ENCODE measurements at regions not wholly inside any gene's neighbourhood (a gene's known extent, or its start where the extent isn't known, plus 50 kb on each side); places are given as distances from the start of the nearest gene placed in this dataset.

- no peak for DNase-seq (ENCODE audit: low spot score)
- H3K27ac Mint-ChIP-seq (ENCODE audit: unreplicated experiment), result no peak overlapping the region
- H3K4me3 Mint-ChIP-seq (ENCODE audit: unreplicated experiment), result no peak overlapping the region
- TF ChIP-seq CTCF (IDR thresholded peaks at IDR 0.05; ENCODE audit: unreplicated experiment), result no peak
- peaks cover 3% of the 10 kb centered on the region for H3K27me3 Mint-ChIP-seq (ENCODE audit: unreplicated experiment)
- H3K9me3 Mint-ChIP-seq (ENCODE audit: unreplicated experiment), result no peaks in the 10 kb centered on the region
- no peaks in the 10 kb centered on the region for H3K36me3 Mint-ChIP-seq (ENCODE audit: low read depth, unreplicated experiment)
- H3K4me1 Mint-ChIP-seq (ENCODE audit: unreplicated experiment), result no peaks in the 10 kb centered on the region
Observed at GRCh38 chr12:63238892-63239291, 87.9 kb upstream of the AVPR1A start.

GRCh38 chr12:63232896-63233295 is 81.9 kb upstream of the AVPR1A start:
- no peaks in the 10 kb centered on the region for H3K27me3 Mint-ChIP-seq (ENCODE audit: unreplicated experiment)

GRCh38 chr12:63228853-63229252 is 77.9 kb upstream of the AVPR1A start:
- Mint-ChIP-seq H3K4me3 (ENCODE audit: unreplicated experiment) (no peak overlapping the region), H3K27ac (ENCODE audit: unreplicated experiment) (no peak overlapping the region), H3K4me1 (ENCODE audit: unreplicated experiment) (no peaks in the 10 kb centered on the region), H3K36me3 (ENCODE audit: low read depth, unreplicated experiment) (no peaks in the 10 kb centered on the region), H3K27me3 (ENCODE audit: unreplicated experiment) (no peaks in the 10 kb centered on the region), H3K9me3 (ENCODE audit: unreplicated experiment) (no peaks in the 10 kb centered on the region)
- no peak for DNase-seq (ENCODE audit: low spot score)
- no peak for TF ChIP-seq CTCF (IDR thresholded peaks at IDR 0.05; ENCODE audit: unreplicated experiment)

More at GRCh38 chr12:63232896-63233295, 81.9 kb upstream of the AVPR1A start:
- H3K4me3 Mint-ChIP-seq (ENCODE audit: unreplicated experiment), result no peak overlapping the region
- no peak for DNase-seq (ENCODE audit: low spot score)
- no peak for TF ChIP-seq CTCF (IDR thresholded peaks at IDR 0.05; ENCODE audit: unreplicated experiment)
- no peak overlapping the region for H3K27ac Mint-ChIP-seq (ENCODE audit: unreplicated experiment)
- H3K36me3 Mint-ChIP-seq (ENCODE audit: low read depth, unreplicated experiment), result no peaks in the 10 kb centered on the region
- no peaks in the 10 kb centered on the region for H3K9me3 Mint-ChIP-seq (ENCODE audit: unreplicated experiment)
- H3K4me1 Mint-ChIP-seq (ENCODE audit: unreplicated experiment), result no peaks in the 10 kb centered on the region

- no peak for DNase-seq (ENCODE audit: low spot score)
Observed at GRCh38 chr12:63226792-63227463, 75.9 kb upstream of the AVPR1A start.

More at GRCh38 chr12:63226792-63227463, 75.9 kb upstream of the AVPR1A start:
- no peaks in the 10 kb centered on the region for H3K4me1 Mint-ChIP-seq (ENCODE audit: unreplicated experiment)
- TF ChIP-seq CTCF (IDR thresholded peaks at IDR 0.05; ENCODE audit: unreplicated experiment), result no peak
- no peaks in the 10 kb centered on the region for H3K9me3 Mint-ChIP-seq (ENCODE audit: unreplicated experiment)
- no peak overlapping the region for H3K27ac Mint-ChIP-seq (ENCODE audit: unreplicated experiment)
- H3K27me3 Mint-ChIP-seq (ENCODE audit: unreplicated experiment), result no peaks in the 10 kb centered on the region
- no peaks in the 10 kb centered on the region for H3K36me3 Mint-ChIP-seq (ENCODE audit: low read depth, unreplicated experiment)
- no peak overlapping the region for H3K4me3 Mint-ChIP-seq (ENCODE audit: unreplicated experiment)

Measured in endothelial cell (in vitro differentiated cells).